Neuronal stem cell (in vitro differentiated cells): ENCODE measurements at regions not wholly inside any gene's neighbourhood (a gene's known extent, or its start where the extent isn't known, plus 50 kb on each side); places are given as distances from the start of the nearest gene placed in this dataset.

Source experiments
- DNase-seq: peaks from one replicate; pipeline ENCODE4 v3.0.0-alpha.2; 2013; ENCODE audit warnings: low spot score
- H2AFZ ChIP-seq: one replicate; pipeline ENCODE4 v1.6.1; 2013; ENCODE audit warnings: mild to moderate bottlenecking, low read length, inconsistent platforms
- H2AK5ac ChIP-seq: 2 replicates; pipeline ENCODE4 v1.6.1; 2013; ENCODE audit warnings: low read depth, mild to moderate bottlenecking, inconsistent platforms, low read length, moderate library complexity, mixed read lengths
- H2BK120ac ChIP-seq: 2 replicates; pipeline ENCODE4 v1.6.1; 2013; ENCODE audit warnings: low read depth, mild to moderate bottlenecking, inconsistent platforms, low read length, moderate library complexity, mixed read lengths
- H2BK12ac ChIP-seq: one replicate; pipeline ENCODE4 v1.6.1; 2013; ENCODE audit warnings: low read length, inconsistent platforms
- H2BK15ac ChIP-seq: 2 replicates; pipeline ENCODE4 v1.6.1; 2013; ENCODE audit warnings: mild to moderate bottlenecking, low read length, inconsistent platforms, mixed read lengths
- H2BK5ac ChIP-seq: one replicate; pipeline ENCODE4 v1.6.1; 2013; ENCODE audit warnings: inconsistent platforms, mild to moderate bottlenecking, low read length, moderate library complexity
- H3K14ac ChIP-seq: one replicate; pipeline ENCODE4 v1.6.1; 2013; ENCODE audit warnings: low read length, inconsistent platforms
- H3K18ac ChIP-seq: 2 replicates; pipeline ENCODE4 v1.6.1; 2013; ENCODE audit warnings: low read length, inconsistent platforms
- H3K23ac ChIP-seq: 2 replicates; pipeline ENCODE4 v1.6.1; 2013; ENCODE audit warnings: low read depth, mild to moderate bottlenecking, mixed read lengths, low read length, inconsistent platforms; ENCODE audit not compliant: poor library complexity
- H3K27ac ChIP-seq: replicated peaks from 3 replicates; pipeline ENCODE4 v1.5.1; 2013; ENCODE audit warnings: low read length, inconsistent platforms
- H3K27me3 ChIP-seq, 3 experiments: 2 replicates each; pipeline ENCODE4 v1.6.1; 2013; ENCODE audit warnings: low read length in 3 of 3, mild to moderate bottlenecking in 2 of 3, inconsistent platforms in 1 of 3, low read depth in 1 of 3, mixed read lengths in 1 of 3, moderate library complexity in 1 of 3; ENCODE audit not compliant: control insufficient read depth in 3 of 3, insufficient read depth in 3 of 3
- H3K36me3 ChIP-seq, 2 donors: replicated peaks in 1 of 2; 2 replicates each; pipeline ENCODE4 v1.6.1; 2013; ENCODE audit warnings: low read length in 2 of 2; ENCODE audit not compliant: control insufficient read depth in 2 of 2, insufficient read depth in 2 of 2
- H3K4ac ChIP-seq: 2 replicates; pipeline ENCODE4 v1.6.1; 2013; ENCODE audit warnings: inconsistent platforms, mild to moderate bottlenecking, low read length, moderate library complexity
- H3K4me1 ChIP-seq, 2 donors: 1 replicate in 1 of 2; 2 replicates in 1 of 2; pipeline ENCODE4 v1.6.1; 2013; ENCODE audit warnings: low read length in 2 of 2, low read depth in 1 of 2; ENCODE audit not compliant: control insufficient read depth in 2 of 2, insufficient read depth in 1 of 2
- H3K4me2 ChIP-seq: one replicate; pipeline ENCODE4 v1.6.1; 2013; ENCODE audit warnings: mild to moderate bottlenecking, low read length, inconsistent platforms; ENCODE audit not compliant: insufficient read depth, poor library complexity, severe bottlenecking
- H3K4me3 ChIP-seq, 2 donors: 2 replicates each; pipeline ENCODE4 v1.5.1; 2013; ENCODE audit warnings: low read length in 2 of 2, mild to moderate bottlenecking in 2 of 2, inconsistent platforms in 1 of 2, moderate library complexity in 1 of 2
- H3K79me1 ChIP-seq: one replicate; pipeline ENCODE4 v1.6.1; 2013; ENCODE audit warnings: low read depth, mild to moderate bottlenecking, inconsistent platforms, low read length, moderate library complexity
- H3K9ac ChIP-seq: one replicate; pipeline ENCODE4 v1.6.1; 2013; ENCODE audit warnings: mild to moderate bottlenecking, low read depth, low read length, inconsistent platforms; ENCODE audit not compliant: poor library complexity
- H3K9me3 ChIP-seq, 2 donors: replicated peaks in 1 of 2; 2 replicates each; pipeline versions ENCODE3 to v1.6.1; 2013; ENCODE audit warnings: low read length in 2 of 2, mild to moderate bottlenecking in 2 of 2, inconsistent platforms in 1 of 2, low read depth in 1 of 2, mixed read lengths in 1 of 2, moderate library complexity in 1 of 2; ENCODE audit not compliant: control insufficient read depth in 2 of 2, insufficient read depth in 1 of 2
- H4K8ac ChIP-seq: one replicate; pipeline ENCODE4 v1.6.1; 2013; ENCODE audit warnings: low read depth, mild to moderate bottlenecking, inconsistent platforms, low read length, moderate library complexity
- H4K91ac ChIP-seq: one replicate; pipeline ENCODE4 v1.6.1; 2013; ENCODE audit warnings: low read length, low read depth, mild to moderate bottlenecking, inconsistent platforms; ENCODE audit not compliant: poor library complexity
- WGBS, 2 donors: extraction: QIAGEN DNeasy Blood & Tissue Kit; methylation state at CpG; one replicate each; pipeline ENCODE4 v1.1.7; 2013; ENCODE audit warnings: missing lambda C conversion rate in 2 of 2, mixed read lengths in 1 of 2; ENCODE audit not compliant: insufficient read length in 2 of 2, insufficient replicate concordance in 1 of 2; ENCODE audit errors: extremely low coverage in 2 of 2; 5-methylcytosine and 5-hydroxymethylcytosine counted together

GRCh38 chr2:2839782-2840531 is 508.9 kb upstream of the MYT1L start:
- H3K79me1 ChIP-seq = no peaks in the 10 kb centered on the region
- H2BK12ac ChIP-seq = no peak overlapping the region
- no peaks in the 10 kb centered on the region for H3K27me3 ChIP-seq
- no peak overlapping the region for H2AK5ac ChIP-seq
- no peak overlapping the region for H2BK5ac ChIP-seq
- H4K91ac ChIP-seq = no peak overlapping the region
- H3K36me3 ChIP-seq = no peaks in the 10 kb centered on the region
- no CpG with 5 or more reads among the region's 13 CpGs for WGBS, 2 donors
- no peak overlapping the region for H3K9ac ChIP-seq
- peak overlapping the region; percentile 7 for H2AFZ ChIP-seq
- no peak overlapping the region for H3K14ac ChIP-seq
- H3K4ac ChIP-seq = no peak overlapping the region
- H4K8ac ChIP-seq = no peak overlapping the region
- no peak for DNase-seq
- no peak overlapping the region for H3K27ac ChIP-seq
- no peak overlapping the region for H3K4me3 ChIP-seq
- no peaks in the 10 kb centered on the region for H3K9me3 ChIP-seq
- no peak overlapping the region for H3K4me2 ChIP-seq
- peaks cover 0 to 1% of the 10 kb centered on the region in 2 donors for H3K4me1 ChIP-seq
- H2BK120ac ChIP-seq = no peak overlapping the region
- H3K18ac ChIP-seq = peak overlapping the region; percentile 38
- no peak overlapping the region for H2BK15ac ChIP-seq
- no peak overlapping the region for H3K23ac ChIP-seq

GRCh38 chr2:2839393-2839781 is 508.3 kb upstream of the MYT1L start:
- H3K14ac ChIP-seq = no peak overlapping the region
- no peak overlapping the region for H3K9ac ChIP-seq
- no peak overlapping the region for H2BK120ac ChIP-seq
- H2BK5ac ChIP-seq = no peak overlapping the region
- H3K4me3 ChIP-seq = no peak overlapping the region
- no peaks in the 10 kb centered on the region for H3K27me3 ChIP-seq
- no peak overlapping the region for H2BK15ac ChIP-seq
- no peak overlapping the region for H4K8ac ChIP-seq
- H4K91ac ChIP-seq = no peak overlapping the region
- no peak overlapping the region for H2BK12ac ChIP-seq
- no peaks in the 10 kb centered on the region for H3K79me1 ChIP-seq
- H2AK5ac ChIP-seq = no peak overlapping the region
- no peak overlapping the region for H3K4me2 ChIP-seq
- no peak overlapping the region for H3K27ac ChIP-seq
- no peak overlapping the region for H3K23ac ChIP-seq
- H3K4me1 ChIP-seq = peaks cover 0 to 1% of the 10 kb centered on the region in 2 donors
- peak overlapping the region; percentile 38 for H3K18ac ChIP-seq
- no CpG with 5 or more reads among the region's 7 CpGs for WGBS, 2 donors
- H3K36me3 ChIP-seq = no peaks in the 10 kb centered on the region
- H3K4ac ChIP-seq = peak overlapping the region; percentile 5
- no peak overlapping the region for H2AFZ ChIP-seq
- DNase-seq = no peak
- no peaks in the 10 kb centered on the region for H3K9me3 ChIP-seq

- WGBS, 2 donors = no CpG with 5 or more reads among the region's 3 CpGs
- Histone ChIP-seq H2BK15ac (no peak overlapping the region), H3K4me2 (no peak overlapping the region), H3K23ac (no peak overlapping the region), H3K27ac (no peak overlapping the region), H2BK12ac (no peak overlapping the region), H3K14ac (no peak overlapping the region), H2BK5ac (no peak overlapping the region), H2BK120ac (no peak overlapping the region), H2AFZ (no peak overlapping the region), H3K79me1 (no peaks in the 10 kb centered on the region), H3K18ac (no peak overlapping the region), H3K4ac (no peak overlapping the region), H2AK5ac (no peak overlapping the region), H3K9ac (no peak overlapping the region), H3K9me3 (no peaks in the 10 kb centered on the region), H3K36me3 (no peaks in the 10 kb centered on the region), H4K8ac (no peak overlapping the region), H3K4me1 (peaks cover 0 to 1% of the 10 kb centered on the region in 2 donors), H3K4me3 (no peak overlapping the region), H3K27me3 (no peaks in the 10 kb centered on the region), H4K91ac (no peak overlapping the region)
- DNase-seq = no peak
Observed at GRCh38 chr2:2838548-2838845, 507.4 kb upstream of the MYT1L start.

- H2BK120ac ChIP-seq = no peak overlapping the region
- no peak overlapping the region for H3K27ac ChIP-seq
- H3K9me3 ChIP-seq = no peaks in the 10 kb centered on the region
- H2AK5ac ChIP-seq = no peak overlapping the region
- no CpG with 5 or more reads among the region's 15 CpGs for WGBS, 2 donors
- H3K4me3 ChIP-seq = no peak overlapping the region
- no peak overlapping the region for H2BK15ac ChIP-seq
- no peak overlapping the region for H4K91ac ChIP-seq
- no peak overlapping the region for H3K14ac ChIP-seq
- H2AFZ ChIP-seq = no peak overlapping the region
- H3K9ac ChIP-seq = no peak overlapping the region
- no peak overlapping the region for H2BK12ac ChIP-seq
- H3K4me1 ChIP-seq = peaks cover 0 to 1% of the 10 kb centered on the region in 2 donors
- no peak overlapping the region for H3K4ac ChIP-seq
- H3K27me3 ChIP-seq = no peaks in the 10 kb centered on the region
- no peaks in the 10 kb centered on the region for H3K79me1 ChIP-seq
- DNase-seq = no peak
- H4K8ac ChIP-seq = no peak overlapping the region
- no peak overlapping the region for H3K18ac ChIP-seq
- H3K23ac ChIP-seq = no peak overlapping the region
- no peak overlapping the region for H2BK5ac ChIP-seq
- H3K4me2 ChIP-seq = no peak overlapping the region
- no peaks in the 10 kb centered on the region for H3K36me3 ChIP-seq
Observed at GRCh38 chr2:2837746-2838547, 506.9 kb upstream of the MYT1L start.
